COLO829 (cell line): ENCODE measurements at regions not wholly inside any gene's neighbourhood (a gene's known extent, or its start where the extent isn't known, plus 50 kb on each side); places are given as distances from the start of the nearest gene placed in this dataset.

Source experiments
- DNase-seq: peaks from one replicate; pipeline ENCODE4 v3.0.0; 2012; ENCODE audit warnings: low spot score

DNA sequence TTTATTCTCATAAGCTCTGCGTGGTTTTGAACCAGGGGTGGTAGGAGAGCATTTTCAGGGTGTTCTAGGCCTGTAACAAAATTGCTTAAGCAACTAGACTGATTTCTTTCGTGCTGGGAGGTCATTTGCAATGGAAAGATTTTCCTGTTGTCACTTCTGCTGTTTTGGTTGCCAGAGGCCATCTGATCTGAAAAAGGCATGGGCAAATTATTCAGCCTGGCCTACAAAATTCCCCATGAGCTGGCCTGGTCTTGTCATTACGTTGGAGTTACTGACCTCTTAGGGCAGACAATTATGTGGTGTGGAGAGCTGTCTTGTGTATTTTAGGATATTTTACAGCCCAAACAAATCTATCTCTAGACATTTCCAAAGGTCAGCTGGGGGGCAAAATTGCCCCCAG, 444.4 kb upstream of the DAB1 start:
- DNase-seq, result no peak

DNA sequence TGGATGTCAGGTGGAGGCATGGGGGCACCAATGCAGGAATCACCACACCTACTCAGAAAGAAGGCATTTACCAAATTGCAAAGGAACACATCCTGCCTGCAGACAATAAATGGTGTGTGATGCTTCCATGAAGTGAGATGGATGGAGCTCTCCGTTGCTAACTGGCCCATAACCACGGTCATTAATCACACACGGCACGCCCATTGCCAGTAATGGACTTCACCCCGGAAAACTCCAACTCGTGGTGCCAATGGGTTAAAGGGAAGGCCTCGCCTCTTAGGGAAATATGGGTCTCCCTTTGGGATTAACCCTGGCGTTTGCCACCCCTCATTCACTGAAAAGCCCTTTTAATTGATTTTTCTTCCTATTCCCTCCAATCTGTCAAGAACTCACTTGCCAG, 443.1 kb upstream of the DAB1 start:
- no peak for DNase-seq

DNA sequence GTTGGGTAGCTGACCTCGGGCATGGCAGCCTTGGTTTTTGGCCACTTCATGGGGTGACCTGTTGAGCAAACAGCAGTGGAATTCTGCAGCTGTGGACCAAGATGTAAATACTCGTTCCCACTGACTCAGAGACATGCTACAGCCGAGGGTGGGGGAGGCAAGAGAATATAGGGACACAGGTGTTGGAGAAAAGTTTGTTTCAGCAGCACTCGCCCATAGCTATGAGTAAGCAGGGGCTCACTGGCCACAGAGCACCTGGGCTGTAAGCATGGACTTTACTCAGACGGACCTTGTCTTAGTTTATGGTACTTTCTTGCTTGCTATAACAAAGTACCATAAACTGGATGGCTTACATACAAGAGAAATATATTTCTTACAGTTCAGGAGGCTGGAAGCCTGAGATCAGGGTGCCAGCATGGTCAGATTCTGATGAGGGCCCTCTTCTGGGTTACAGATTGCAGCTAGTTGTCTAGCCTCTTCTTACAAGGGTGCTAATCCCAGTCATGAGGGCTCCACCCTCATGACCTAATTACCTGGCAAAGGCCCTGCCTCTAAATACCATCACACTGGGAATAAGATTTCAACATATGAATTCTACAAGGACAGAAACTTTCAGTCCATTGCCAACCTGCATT, 437.2 kb upstream of the DAB1 start:
- no peak for DNase-seq

DNA sequence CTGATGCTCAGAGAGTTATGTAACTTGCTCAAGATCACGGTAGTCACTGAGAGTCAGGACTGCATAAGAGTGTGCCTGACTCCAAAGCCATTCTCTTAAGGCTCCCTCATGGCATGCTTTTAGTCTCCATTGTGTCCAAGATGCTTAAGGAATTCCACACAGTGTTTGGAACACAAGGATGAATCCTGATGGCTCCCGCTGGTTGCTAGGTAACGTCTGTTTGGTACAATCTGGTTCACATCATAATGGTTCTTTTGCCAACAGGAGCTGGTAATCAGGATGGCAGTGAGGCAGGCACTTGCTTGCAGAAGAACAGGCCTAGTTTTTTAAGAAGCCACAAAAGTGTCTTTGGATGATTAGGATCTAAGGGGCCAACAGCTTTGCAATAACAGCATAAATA, 436.5 kb upstream of the DAB1 start:
- DNase-seq, result no peak

DNA sequence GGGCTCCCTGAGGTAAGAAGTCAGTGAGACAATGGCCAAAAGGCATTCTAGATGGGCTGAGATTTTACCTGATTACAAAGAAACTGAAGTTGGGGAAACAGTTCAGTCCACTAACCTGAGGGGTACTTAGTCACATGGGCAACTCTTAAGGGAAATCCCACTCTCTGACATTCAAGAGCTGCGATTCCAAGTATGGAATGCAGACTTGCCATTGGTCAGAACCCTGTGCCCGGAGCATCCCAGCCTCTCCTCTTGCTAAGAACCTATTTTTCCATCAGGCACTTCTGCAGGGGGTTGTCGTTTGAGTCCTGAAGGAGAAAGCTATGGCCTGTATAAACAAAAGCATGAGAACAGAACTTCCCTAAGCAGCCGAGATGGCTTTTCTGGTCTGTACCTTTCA, 434.9 kb upstream of the DAB1 start:
- DNase-seq, result no peak

DNA sequence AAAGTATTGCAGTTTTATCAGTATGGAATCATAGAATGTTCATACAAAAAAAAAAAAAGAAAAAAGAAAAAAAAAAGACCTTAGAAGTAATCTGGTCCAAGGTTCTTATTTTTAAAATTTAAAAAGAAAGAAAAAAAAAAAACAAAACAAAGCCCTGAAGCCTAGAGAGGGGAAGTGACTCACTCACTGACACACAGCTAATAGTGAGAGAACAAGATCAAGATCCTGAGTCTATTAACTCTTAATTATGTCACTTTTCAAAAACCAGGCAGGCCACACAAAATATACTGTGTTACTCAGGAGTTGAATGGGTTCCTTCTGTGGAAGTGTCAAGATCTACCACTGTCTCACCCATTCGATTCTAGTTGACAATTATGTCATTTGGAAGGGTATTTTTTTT, 433.9 kb upstream of the DAB1 start:
- DNase-seq, result no peak

DNA sequence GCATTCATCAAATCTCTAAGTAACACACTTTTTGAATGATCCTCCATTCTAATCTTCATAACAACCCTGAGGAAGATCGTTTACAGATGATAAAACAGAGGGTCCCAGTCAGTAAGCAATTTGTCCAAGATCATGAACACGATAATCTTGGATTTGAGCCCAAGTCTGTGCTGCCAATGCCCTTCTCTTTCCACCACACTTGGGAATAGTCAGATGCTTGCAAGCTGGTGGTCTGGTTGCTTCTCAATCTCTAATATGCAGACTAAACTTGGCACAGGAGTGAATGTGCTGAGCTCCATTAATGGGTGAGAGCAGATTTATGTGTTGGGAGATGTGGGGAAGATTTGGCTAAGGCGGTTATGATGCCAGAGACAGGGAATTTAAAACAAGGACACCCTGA, 430.6 kb upstream of the DAB1 start:
- no peak for DNase-seq

DNA sequence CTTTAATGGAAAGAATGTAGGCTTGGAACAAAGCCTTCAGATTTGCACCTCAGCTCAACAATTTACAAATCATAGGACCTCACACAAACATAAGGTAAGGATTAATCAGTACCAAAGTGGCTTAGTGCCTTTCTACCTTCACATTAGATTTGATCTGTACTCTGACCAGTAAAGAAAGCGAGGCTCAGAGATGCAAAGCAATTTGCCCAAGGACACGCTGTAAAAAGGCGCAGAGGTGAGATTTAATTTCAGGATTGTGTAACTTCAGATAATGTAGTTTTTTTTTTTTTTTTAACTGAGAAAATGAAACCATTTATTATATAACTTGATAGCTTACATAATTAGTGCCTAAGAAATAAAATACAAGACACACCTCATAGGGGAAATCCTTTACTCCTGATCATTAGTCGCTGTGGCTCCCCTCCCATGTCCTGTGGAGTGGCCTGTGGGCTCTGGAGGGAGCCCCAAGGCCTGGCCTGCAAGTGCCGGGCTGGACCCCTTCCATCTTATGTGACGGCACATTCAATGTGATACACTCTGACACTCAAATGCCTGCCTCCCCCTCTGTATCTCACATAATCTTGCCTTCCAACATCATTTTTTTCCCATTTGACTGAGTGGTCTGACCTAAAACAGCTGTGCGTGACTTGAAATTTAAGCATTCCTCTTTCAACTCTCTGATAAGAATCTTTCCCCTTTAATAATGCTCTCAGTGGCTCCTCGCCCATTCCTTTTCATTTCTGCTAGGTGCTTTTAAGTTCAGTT, 426.5 kb upstream of the DAB1 start:
- DNase-seq, result no peak

DNA sequence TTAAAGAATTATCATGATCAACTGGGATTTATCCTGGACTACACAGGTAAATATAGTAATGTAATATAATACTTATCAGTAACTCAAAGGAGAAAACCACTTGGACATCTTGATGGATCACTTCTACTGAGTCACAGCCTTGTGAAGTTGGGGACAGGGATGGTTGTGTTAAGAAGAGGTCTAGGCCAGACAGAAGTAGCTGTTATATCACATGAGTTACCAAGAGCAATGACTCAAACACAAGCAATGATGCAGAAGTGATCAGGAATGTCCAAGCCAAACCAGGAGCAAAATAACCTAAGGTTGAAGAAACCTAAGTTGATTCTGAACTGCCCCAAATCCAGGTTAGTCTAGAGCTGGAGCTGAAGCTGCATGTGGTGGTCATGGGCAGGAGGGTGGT, 424.5 kb upstream of the DAB1 start:
- DNase-seq, result no peak

DNA sequence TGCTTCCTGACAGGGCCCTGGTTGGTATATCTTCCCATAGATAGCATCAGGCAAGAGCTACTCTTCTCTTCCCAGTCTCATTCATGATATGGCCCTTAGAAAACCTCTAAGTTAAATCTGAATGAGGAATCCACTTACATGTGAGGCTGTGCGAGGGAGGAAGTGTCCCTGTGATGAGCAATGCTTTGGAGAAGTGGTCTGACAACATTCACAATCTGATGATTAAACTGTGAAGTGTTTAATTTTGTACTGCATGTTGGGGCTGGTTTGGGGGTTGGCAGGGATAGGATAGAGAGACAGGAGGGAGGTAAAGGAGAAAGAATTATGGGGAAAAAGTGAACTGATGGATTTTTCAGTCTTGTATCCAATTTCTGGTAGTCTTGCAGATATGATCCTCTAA, 421.2 kb upstream of the DAB1 start:
- no peak for DNase-seq

DNA sequence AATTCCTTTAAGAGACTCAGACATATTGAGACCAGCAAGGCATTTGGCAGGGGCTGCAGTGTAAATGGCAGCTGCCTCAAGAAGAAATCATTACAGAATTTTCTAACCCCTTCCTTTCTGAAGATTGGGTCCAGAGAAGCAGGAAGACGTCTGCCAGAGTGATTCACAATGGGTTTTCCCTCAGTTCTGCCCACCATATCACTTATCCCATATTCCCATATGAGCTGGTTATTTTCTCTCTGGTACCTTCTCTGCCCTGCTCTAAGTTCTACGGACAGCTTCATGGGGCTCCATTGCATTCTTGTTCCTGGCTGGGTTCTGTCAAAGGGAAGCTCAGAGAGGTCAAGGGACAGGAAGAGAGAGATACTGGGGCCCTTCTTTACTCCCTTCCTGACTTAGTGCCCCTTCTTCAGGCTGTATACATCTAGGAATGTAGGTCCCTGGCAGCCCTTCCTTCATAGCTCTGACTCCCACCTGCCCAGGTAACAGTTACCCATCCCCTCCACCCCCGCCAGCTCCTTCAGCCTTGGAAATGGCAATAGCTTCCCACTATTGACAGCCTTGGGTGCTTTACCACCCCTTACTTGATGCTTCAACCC, 420.6 kb upstream of the DAB1 start:
- DNase-seq, result no peak

DNA sequence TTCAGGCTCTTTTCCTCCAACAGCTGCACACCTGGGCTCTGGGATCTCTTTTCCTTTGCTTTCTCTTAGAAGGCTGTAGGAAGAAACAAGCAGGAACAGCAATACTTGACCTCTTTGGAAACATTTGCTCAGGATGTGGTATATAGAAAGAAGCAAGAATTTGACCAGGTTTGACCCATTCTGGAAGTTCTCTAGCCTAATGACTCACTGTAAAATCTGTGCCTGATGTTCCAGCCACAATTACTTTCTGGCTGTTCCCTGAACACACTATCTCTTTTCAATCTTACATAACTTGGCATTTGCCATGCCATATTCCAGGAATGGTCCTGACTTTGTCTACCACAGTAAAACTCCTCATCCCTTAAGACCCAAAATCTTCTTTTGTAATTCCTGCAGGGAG, 419.9 kb upstream of the DAB1 start:
- DNase-seq, result no peak

DNA sequence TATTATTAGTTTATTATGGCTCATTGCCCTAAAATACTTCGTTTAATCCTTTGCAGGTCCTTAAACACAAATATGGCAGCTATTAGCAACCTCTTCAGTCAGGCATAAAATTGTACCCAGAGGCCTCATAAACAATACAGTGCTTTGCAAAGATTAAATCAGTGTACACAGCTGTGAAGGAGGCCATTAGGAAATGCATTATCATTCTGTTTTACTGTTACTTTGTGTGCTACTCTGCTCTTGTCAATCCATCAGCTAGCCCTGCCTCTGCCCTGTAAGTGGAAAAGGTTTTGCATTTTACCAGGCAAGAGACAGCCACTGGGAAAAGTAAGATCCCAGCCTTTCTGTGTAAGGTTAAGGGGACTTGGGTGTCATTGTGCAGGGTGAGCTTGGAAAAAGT, 415.7 kb upstream of the DAB1 start:
- DNase-seq, result no peak

DNA sequence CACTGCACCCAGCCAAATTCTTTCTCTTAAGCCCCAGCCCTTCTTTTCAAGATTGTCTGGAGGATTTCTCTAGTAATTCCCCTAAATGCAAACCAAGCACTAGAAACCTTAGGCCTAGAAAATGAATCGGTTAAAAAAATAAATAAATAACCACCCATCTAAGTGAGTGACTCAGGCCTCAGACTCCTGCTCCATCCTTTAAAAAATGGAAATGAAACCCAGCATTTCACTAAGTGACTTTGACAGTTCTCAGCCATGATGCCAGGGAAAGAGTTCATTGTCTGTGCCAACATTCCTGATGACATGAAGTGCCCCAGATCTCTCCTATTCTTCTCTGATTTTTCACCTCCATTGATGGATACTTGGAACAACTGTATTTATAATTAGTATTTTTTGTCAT, 415.2 kb upstream of the DAB1 start:
- no peak for DNase-seq

DNA sequence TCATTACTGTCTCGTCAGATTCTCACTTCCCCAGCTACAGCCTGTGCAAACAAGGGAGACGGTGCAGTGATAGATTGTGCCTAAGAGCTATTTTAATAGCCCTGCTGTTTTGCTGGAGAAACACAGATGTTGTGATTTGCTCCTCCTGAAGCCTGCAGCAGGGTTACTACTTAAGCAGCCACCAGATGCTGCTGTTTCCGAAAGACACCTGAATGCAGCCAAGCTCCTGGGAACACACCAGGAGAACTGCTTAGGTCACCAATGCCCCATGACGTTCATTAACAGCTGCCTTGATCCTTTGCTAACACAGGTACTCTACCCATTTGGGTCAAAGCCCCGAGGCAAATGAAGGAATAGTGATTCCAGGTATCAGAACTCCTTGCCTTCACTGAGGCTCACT, 411.8 kb upstream of the DAB1 start:
- no peak for DNase-seq

DNA sequence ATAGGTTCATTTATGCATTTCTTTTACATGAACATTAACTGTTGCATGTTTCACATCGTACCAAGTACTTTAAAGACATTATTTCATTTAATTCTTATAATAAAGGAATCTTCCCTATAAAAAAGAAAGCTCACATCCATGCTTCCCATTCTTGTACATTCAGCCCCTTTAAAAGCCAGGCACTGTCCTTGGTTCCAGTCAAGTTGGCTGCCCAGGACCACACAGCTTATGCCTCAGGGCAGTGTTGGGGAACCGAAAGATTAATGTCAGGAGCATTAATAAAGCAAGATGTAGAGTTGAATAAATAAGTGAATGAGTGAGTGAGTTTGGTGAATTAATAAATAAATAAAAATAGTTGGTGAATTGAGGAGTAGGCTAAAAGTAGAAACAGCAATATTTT, 409.4 kb upstream of the DAB1 start:
- DNase-seq, result no peak

DNA sequence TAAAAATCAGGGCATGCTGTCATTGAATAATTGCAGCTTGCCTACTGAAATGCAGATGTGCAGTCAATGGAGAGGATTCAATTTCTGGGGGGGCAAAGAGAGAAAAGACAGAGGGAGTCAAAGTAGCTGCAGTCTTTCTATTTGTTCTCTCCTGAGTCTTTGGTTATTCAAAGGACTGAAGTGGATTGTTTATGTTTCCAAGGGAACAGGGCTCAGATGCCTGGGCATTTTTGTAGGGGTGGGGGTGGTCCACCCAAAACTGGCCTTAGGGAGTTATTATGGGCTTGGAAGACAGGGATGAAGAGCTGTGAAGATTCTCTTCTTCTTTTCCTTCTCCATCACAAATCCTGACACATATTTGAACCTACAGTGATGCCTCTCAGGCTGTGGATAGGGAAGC, 408.8 kb upstream of the DAB1 start:
- no peak for DNase-seq

DNA sequence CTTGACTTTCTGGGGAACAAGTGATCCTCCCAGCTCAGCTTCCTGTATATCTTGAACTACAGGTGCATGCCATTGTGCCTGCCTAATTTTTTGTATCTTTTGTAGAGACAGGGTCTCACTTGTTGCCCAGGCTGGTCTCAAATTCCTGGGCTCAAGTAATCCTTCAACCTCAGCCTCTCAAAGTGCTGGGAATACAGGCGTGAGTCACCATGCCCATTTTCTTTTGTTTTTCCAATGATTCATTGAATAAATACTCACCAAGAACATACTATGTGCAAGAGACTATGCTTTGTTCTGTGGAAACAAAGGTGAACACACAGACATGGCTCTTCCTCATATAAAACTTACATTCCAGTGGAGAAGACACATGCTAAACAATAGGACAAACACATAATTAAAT, 407.8 kb upstream of the DAB1 start:
- DNase-seq, result no peak

DNA sequence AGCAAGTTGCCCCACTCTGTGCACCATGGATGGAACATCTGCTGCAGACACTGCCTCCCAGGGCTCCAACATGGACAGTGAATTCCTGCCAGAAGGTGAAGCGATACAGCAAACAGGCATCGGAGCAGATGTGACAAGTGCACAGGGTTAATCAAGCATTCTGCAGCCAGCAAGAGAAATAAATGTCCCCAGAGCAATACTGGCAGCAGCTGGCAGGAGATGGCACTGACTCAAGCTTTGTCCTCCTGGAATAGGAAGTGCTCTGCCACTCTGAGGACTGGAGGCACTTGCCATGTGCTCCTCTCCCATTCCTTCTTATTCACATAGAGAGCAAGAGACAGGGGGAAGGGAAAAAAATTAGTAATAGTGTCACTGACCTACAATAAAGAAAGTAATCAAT, 402.7 kb upstream of the DAB1 start:
- DNase-seq, result no peak

DNA sequence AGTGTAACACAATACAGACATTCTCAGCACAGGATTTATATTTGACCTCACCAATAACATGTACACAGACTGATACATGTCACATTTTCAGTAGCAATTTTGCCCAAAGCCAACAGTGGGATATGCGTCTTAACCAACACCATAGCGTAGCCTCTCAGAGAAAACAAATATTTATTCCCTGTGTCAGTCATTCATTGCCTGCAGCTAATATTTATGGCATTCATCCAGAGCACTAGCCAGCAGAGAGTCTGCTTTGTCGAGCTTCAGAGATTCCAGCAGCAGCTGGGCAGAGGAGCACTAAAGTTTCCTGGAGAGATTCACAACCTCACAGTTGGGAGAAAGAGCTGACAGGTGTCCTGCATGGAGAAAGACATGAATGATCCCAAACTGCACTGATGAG, 400.7 kb upstream of the DAB1 start:
- DNase-seq, result no peak

DNA sequence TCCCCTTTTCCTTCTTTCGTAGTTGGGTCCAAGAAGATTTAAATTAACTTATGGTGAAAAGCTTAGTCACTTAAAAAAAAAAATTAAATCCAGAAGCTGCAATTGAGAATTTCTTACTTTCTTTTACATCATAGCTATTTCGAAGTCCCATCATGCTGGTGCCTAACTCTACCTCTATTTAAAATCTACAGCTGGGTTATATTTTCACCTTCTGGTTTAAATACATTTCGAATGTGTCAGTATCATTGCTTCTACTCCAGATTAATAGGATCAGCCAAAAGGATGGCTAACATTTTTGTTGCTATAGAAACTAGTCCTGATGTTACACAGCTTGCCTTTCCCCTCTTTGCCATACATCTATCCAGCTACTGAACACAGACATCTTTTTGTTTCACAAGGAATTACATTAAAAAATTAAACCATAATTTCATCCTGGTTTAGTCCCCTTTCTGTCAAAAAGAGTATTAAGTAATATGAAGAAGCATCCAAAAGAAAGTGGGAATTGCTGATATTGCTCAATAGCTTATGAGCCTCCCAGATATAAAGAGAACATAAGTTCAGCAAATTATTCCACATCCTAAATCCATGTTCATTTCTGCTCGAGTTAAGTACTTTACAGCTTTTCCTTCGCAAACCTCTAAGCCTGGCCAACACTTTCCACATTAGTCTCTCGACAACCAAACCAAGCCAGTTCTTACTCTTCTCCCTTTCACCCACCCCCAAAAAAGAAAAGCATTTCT, 396.7 kb upstream of the DAB1 start:
- DNase-seq, result no peak

DNA sequence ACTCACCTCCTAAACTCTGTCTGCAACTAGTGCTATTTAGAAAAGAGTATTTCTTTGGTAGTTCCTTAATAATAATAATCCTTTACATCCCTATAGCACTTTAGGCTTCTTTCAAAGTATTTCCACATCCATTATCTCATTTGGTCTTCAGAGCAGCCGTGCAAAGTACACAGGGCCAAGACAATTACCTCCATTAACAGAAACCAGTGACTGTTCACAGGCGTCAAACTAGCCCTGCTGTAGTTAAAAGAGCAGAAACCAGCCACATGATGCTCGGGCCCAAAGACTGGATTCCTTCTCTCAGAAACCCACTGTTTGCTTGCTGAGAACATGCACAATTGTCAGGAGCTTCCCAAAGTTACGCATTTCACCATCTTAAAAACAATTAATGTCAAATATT, 396.0 kb upstream of the DAB1 start:
- no peak for DNase-seq

DNA sequence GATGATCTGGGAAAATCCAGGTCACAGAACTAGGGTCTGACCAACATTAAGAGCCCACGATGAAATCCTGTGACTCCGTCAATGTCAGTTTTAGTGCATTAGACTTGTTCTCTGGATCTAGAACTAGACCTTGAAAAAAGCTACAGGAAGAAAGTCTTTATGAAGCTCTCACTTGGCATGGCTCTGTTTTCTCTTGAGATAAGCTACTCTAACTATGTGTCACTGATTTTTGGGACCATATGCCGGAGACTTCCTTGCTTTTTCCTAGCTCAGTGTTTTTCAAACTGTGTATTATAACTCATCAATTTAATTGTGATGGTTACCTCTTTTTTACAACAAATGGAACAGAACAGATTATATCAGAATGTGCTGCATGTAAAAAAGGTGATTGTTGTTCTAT, 379.7 kb upstream of the DAB1 start:
- no peak for DNase-seq
